Nephron (organoid): ENCODE measurements at regions not wholly inside any gene's neighbourhood (a gene's known extent, or its start where the extent isn't known, plus 50 kb on each side); places are given as distances from the start of the nearest gene placed in this dataset.

Source experiments
- H3K27ac Mint-ChIP-seq, 3 experiments: 2 replicates each; pipeline ENCODE4 v1.8.0; 2020; ENCODE audit warnings: mixed read lengths in 3 of 3, mild to moderate bottlenecking in 2 of 3, moderate library complexity in 1 of 3
- H3K27me3 Mint-ChIP-seq: 2 replicates; pipeline ENCODE4 v1.8.0; 2021; ENCODE audit warnings: low read depth, mild to moderate bottlenecking, moderate library complexity, mixed read lengths
- H3K36me3 Mint-ChIP-seq: 2 replicates; pipeline ENCODE4 v1.8.0; 2020; ENCODE audit warnings: low read depth, mixed read lengths
- H3K4me1 Mint-ChIP-seq: 2 replicates; pipeline ENCODE4 v1.8.0; 2020; ENCODE audit warnings: mixed read lengths
- H3K4me3 Mint-ChIP-seq, 3 experiments: 2 replicates each; pipeline ENCODE4 v1.8.0; 2020; ENCODE audit warnings: mild to moderate bottlenecking in 3 of 3, mixed read lengths in 3 of 3, moderate library complexity in 2 of 3
- H3K9me3 Mint-ChIP-seq: 2 replicates; pipeline ENCODE4 v1.8.0; 2020; ENCODE audit warnings: mixed read lengths
- TF ChIP-seq, protein P1 (sequence below), 3 experiments: fragments of 200-600 bp; sonication (generic); IDR thresholded peaks; one replicate each; pipeline ENCODE4 v1.5.0; 2021; ENCODE audit warnings: antibody characterized with exemption in 3 of 3; ENCODE audit not compliant: unreplicated experiment in 3 of 3

DNA sequence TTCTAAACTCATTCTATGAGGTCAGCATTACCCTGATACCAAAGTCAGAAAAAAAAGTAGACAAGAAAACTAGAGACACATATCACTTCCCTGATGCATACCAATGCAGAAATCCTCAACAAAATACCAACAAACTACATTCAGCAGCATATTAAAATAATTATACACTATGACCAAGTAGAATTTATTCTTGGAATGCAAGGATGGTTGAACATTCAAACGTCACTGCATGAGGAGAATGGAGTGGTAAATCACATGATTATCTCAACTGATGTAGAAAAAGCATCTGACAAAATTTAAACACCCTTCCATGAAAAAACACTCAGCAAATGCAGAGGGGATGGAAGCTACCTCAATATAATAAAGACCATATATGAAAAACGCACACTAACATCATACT, 155.0 kb upstream of the KCNJ18 start:
- peaks cover 59% of the 10 kb centered on the region for H3K36me3 Mint-ChIP-seq
- no peaks in the 10 kb centered on the region for H3K27me3 Mint-ChIP-seq
- no peak overlapping the region for H3K4me3 Mint-ChIP-seq
- no peaks in the 10 kb centered on the region for H3K4me1 Mint-ChIP-seq
- H3K9me3 Mint-ChIP-seq, result peaks cover 22% of the 10 kb centered on the region
- no peak overlapping the region for H3K27ac Mint-ChIP-seq
- TF ChIP-seq, protein P1, sequence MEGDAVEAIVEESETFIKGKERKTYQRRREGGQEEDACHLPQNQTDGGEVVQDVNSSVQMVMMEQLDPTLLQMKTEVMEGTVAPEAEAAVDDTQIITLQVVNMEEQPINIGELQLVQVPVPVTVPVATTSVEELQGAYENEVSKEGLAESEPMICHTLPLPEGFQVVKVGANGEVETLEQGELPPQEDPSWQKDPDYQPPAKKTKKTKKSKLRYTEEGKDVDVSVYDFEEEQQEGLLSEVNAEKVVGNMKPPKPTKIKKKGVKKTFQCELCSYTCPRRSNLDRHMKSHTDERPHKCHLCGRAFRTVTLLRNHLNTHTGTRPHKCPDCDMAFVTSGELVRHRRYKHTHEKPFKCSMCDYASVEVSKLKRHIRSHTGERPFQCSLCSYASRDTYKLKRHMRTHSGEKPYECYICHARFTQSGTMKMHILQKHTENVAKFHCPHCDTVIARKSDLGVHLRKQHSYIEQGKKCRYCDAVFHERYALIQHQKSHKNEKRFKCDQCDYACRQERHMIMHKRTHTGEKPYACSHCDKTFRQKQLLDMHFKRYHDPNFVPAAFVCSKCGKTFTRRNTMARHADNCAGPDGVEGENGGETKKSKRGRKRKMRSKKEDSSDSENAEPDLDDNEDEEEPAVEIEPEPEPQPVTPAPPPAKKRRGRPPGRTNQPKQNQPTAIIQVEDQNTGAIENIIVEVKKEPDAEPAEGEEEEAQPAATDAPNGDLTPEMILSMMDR (IDR thresholded peaks at IDR 0.05; ENCODE audit: unreplicated experiment in 3 of 3), result no peak

DNA sequence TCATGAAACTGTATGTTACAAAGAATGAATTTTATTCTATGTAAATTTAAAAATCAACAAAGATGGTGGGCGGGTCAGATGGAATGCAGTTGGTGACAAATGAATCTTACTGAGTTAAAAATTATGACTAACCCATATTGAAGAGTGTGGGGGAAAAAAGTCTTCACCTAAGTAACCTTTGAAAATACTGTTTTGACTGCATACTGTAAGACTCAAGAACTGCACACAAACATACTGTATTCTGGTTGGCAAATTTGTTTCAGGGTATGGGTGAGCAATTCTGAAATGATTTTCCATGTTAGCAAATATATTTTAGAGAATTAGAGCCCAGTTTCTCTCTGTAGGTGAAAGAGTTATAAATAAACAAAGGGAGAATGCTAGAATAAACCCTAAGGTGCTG, 153.7 kb upstream of the KCNJ18 start:
- Mint-ChIP-seq H3K27ac (no peak overlapping the region), H3K9me3 (peaks cover 22% of the 10 kb centered on the region), H3K27me3 (no peaks in the 10 kb centered on the region), H3K4me1 (no peaks in the 10 kb centered on the region), H3K36me3 (peaks cover 58% of the 10 kb centered on the region), H3K4me3 (no peak overlapping the region)
- TF ChIP-seq, protein P1 (IDR thresholded peaks at IDR 0.05; ENCODE audit: unreplicated experiment in 3 of 3), result no peak

DNA sequence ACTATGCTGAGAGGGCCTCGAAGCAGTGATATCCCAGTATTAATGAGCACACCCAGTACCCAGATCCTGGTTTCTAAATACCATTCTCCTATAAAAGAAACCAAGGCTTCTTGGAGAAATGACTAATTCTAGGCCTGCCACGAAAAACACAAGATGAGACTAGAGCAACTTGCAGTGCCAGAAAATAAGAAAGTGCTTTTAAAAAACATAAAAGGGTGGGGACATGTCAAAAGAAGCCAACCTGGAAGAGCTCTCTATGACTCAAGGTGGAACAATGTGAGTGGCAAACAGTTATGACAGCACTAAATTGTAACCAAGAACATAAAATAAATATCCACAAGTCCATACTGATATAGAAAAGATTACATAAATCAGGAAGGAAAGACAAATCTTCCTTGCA, 153.2 kb upstream of the KCNJ18 start:
- H3K27me3 Mint-ChIP-seq, result no peaks in the 10 kb centered on the region
- H3K4me3 Mint-ChIP-seq, result no peak overlapping the region
- peaks cover 22% of the 10 kb centered on the region for H3K9me3 Mint-ChIP-seq

DNA sequence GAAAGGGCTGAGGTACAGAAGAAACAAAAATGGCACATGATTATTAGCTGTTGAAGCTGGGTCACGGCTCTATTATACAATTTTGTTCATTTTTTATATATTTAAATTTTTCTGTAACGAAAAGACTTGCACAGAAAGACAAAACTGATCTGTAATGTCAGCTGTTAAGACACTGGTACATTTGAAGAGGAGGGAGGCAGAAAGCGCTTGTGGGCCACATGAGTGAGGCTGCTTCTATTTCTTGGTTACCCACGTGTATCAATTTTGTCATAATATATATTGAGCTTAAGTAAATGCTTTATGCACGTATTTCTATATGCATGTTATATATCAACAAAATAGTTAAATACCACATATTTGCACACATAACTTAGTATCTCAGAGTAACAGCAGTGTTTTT, 151.8 kb upstream of the KCNJ18 start:
- no peak overlapping the region for H3K27ac Mint-ChIP-seq
- peaks cover 22% of the 10 kb centered on the region for H3K9me3 Mint-ChIP-seq
- H3K27me3 Mint-ChIP-seq, result no peaks in the 10 kb centered on the region
- TF ChIP-seq, protein P1 (IDR thresholded peaks at IDR 0.05; ENCODE audit: unreplicated experiment in 3 of 3), result no peak
- no peaks in the 10 kb centered on the region for H3K4me1 Mint-ChIP-seq
- H3K4me3 Mint-ChIP-seq, result no peak overlapping the region
- H3K36me3 Mint-ChIP-seq, result peaks cover 52% of the 10 kb centered on the region

More for the DNA sequence above, 153.2 kb upstream of the KCNJ18 start:
- H3K36me3 Mint-ChIP-seq, result peaks cover 60% of the 10 kb centered on the region
- TF ChIP-seq, protein P1 (IDR thresholded peaks at IDR 0.05; ENCODE audit: unreplicated experiment in 3 of 3), result no peak
- H3K27ac Mint-ChIP-seq, result no peak overlapping the region
- H3K4me1 Mint-ChIP-seq, result no peaks in the 10 kb centered on the region

DNA sequence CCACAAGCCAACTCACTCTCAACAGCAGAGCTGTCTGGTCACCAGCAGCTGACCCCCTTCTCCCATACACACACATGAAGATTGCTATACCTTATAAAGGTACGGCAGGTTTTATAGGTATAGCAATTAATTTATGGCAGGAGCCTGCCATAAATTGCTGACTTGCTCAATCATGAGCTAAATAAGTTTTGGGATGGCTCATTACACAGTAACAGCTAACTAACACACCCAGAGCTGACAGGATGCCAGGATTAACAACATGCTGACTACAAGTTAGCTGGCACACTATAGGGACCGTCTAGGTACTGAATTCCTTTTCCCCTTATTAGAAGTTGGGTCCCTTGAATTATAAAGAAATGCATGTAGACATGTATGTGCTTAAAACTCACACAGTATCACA, 150.3 kb upstream of the KCNJ18 start:
- Mint-ChIP-seq H3K4me1 (no peaks in the 10 kb centered on the region), H3K27ac (no peak overlapping the region), H3K27me3 (peaks cover 4% of the 10 kb centered on the region), H3K36me3 (peaks cover 43% of the 10 kb centered on the region), H3K4me3 (no peak overlapping the region), H3K9me3 (peaks cover 13% of the 10 kb centered on the region)
- TF ChIP-seq, protein P1 (IDR thresholded peaks at IDR 0.05; ENCODE audit: unreplicated experiment in 3 of 3), result no peak

DNA sequence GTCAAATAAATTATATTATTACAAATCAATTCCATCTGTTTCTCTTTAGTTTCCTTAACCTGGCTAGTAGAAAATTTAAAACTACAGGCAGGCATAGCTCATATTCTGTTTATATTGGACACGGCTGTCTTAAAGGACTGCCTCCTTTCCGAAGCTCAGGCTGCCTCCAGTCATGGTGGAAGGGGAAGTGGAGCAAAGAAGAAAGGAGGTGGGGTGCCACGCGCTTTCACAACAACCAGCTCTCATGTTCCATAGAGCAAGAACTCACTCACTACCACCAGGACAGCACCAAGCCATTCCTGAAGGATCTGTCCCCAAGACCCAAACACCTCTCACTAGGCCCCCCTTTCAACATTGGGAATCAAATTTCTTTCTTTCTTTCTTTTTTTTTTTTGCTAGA, 149.3 kb upstream of the KCNJ18 start:
- H3K27ac Mint-ChIP-seq, result no peak overlapping the region
- H3K9me3 Mint-ChIP-seq, result peaks cover 7% of the 10 kb centered on the region
- TF ChIP-seq, protein P1 (IDR thresholded peaks at IDR 0.05; ENCODE audit: unreplicated experiment in 3 of 3), result no peak
- H3K36me3 Mint-ChIP-seq, result peaks cover 37% of the 10 kb centered on the region
- peaks cover 4% of the 10 kb centered on the region for H3K27me3 Mint-ChIP-seq
- no peak overlapping the region for H3K4me3 Mint-ChIP-seq
- H3K4me1 Mint-ChIP-seq, result peaks cover 1% of the 10 kb centered on the region
